Right lung (tissue), 2 donors: ENCODE measurements at regions not wholly inside any gene's neighbourhood (a gene's known extent, or its start where the extent isn't known, plus 50 kb on each side); places are given as distances from the start of the nearest gene placed in this dataset.
"Not testable (repeated sequence)": the region's sequence is repeated elsewhere in the genome, so short reads cannot be mapped to it uniquely, and the experiment has no call there.

ENCODE experiments used
- DNase-seq, 2 donors: peaks; one replicate each; pipeline ENCODE4 v3.0.0-alpha.2; 2013

GRCh38 chr1:149700220-149700619, 82.3 kb upstream of the FCGR1A start:
- not testable (repeated sequence) for DNase-seq

- DNase-seq, result not testable (repeated sequence)
Measured at GRCh38 chr1:149700677-149701567, 81.6 kb upstream of the FCGR1A start.

GRCh38 chr1:149708192-149708853, 74.2 kb upstream of the FCGR1A start:
- not testable (repeated sequence) for DNase-seq

GRCh38 chr1:149711651-149712050, 70.8 kb upstream of the FCGR1A start:
- DNase-seq, result not testable (repeated sequence)

GRCh38 chr1:149712154-149712927, 70.2 kb upstream of the FCGR1A start:
- DNase-seq, result peak in 1 of 2 donors; percentile 39

- DNase-seq, result not testable (repeated sequence)
Measured at GRCh38 chr1:149713513-149713912, 69.0 kb upstream of the FCGR1A start.

GRCh38 chr1:149713952-149714351, 68.5 kb upstream of the FCGR1A start:
- DNase-seq, result not testable (repeated sequence)

GRCh38 chr1:149724618-149725302, 57.7 kb upstream of the FCGR1A start:
- not testable (repeated sequence) for DNase-seq

- DNase-seq, result not testable (repeated sequence)
Measured at GRCh38 chr1:149726688-149727087, 55.8 kb upstream of the FCGR1A start.

GRCh38 chr1:149728598-149728997, 53.9 kb upstream of the FCGR1A start:
- DNase-seq, result not testable (repeated sequence)
